Anterior cingulate cortex (tissue), 58 donors: ENCODE measurements at regions not wholly inside any gene's neighbourhood (a gene's known extent, or its start where the extent isn't known, plus 50 kb on each side); places are given as distances from the start of the nearest gene placed in this dataset.
"Not testable (repeated sequence)": the region's sequence is repeated elsewhere in the genome, so short reads cannot be mapped to it uniquely, and the experiment has no call there.

ENCODE experiments used
- DNase-seq, 58 donors: peaks; one replicate each; lab custom pipeline; 2025; lab: John Stamatoyannopoulos, UW

DNA sequence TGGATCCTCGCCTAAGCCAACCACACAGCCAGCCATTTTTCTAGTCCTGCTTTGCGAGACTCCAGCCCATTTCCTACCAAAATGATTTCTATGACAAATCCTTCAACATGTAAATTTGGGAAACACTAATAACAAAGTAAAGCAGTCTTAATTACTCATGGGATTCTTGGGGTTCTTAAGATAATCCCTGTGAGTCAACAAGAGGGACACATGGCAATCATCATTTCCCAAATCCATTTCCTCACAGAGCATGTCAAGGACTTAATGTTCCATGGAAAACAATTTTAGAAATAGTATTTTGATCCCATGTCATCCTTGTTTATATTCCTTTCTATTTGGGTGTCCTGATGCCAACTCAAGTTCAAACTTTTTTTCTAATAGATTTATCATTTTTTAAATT is 322.7 kb upstream of the NOX3 start:
- DNase-seq, result no peak

DNA sequence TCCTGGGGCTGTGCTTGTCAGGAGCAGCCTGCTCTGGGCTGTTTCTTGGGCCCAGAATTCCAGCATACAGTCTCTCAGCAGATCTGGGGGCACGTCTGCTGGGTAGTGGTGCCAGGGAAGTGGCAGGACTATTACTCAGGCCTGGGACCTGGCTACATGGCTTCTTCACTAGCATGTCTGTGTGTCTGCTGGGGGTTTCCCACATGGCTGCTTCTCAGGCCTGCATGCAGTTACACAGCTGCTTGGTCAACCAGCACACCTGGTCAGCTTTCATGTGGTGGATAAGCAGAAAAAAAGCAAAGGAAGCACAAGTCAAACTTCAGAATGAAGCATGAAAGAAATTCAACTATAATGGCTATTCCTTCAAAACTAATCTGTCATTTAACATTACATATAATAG is 316.2 kb upstream of the NOX3 start:
- no peak for DNase-seq

DNA sequence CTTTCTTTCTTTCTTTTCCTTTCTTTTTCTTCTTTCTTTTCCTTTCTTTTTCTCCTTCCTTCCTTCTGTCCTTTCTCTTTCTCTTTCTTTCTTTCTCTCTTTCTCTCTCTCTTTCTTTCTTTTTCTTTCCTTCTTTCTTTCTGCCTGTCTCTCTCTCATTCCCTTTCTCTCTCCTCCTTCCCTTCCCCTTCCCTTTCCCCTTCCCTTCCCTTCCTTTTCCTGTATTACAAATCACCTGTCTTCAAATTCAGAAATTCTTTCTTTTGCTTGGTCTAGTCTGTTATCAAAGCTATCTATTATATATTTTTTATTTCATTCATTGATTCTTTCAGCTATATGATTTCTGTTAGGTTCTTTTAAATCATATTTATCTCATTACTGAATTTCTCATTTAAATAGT is 315.2 kb upstream of the NOX3 start:
- no peak for DNase-seq

DNA sequence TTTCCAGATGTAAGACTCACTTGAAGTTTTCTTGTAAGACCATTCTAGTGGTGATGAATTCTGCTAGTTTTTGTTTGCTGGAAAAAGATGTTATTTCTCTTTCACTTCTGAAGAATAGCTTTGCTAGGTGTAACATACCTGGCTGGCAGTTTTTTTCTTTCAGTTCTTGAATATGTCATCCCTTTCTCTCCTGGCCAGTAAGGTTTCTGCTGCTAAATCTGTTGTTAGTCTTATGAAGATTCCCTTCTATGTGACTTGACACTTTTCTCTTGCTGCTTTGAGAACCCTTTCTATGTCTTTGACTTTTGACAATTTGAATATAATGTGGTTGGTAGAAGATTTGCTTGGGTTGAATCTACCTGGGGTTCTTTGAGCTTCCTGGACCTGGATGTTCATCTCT is 314.7 kb upstream of the NOX3 start:
- no peak for DNase-seq

DNA sequence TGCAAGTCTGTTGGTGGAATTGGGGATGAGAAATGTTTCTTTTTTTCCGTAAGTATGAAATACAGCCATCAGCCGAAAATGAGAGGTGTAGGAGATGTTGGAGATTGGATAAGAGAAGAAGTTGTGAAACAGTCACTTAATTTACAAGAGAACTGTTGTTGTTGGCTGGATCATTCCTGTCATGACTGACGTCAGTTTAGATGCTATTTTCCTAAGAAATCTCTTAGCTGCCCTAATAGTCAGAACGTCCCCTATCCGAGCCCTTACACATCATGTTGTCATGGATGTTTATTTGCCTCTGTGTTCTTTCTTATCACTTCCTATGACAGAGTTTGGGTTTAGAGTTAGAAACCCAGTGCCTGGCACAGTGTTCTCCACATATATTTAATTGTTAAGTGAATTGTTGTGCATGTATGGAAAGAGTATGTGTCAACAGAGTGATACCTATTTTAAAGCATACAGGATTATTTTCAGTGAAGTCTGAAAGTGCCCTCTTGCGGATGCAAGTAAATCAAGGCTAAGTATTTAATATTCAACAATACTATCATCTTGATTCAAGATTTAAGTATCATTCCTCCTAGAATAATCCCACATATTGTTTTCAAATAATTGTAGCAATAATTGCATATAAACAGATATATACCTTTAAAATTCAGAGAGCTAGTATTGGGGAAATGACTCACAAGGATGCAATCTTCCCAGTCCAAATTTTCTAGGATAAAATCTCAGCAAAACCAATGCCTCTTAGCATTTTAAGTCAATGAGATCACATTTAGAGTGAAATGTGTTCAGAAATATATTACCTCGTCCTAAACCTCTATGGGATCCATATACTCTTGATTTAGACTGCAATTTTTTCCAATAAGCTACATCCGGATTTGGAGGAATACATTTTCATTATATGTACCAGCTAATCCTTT is 309.9 kb upstream of the NOX3 start:
- DNase-seq, result no peak

DNA sequence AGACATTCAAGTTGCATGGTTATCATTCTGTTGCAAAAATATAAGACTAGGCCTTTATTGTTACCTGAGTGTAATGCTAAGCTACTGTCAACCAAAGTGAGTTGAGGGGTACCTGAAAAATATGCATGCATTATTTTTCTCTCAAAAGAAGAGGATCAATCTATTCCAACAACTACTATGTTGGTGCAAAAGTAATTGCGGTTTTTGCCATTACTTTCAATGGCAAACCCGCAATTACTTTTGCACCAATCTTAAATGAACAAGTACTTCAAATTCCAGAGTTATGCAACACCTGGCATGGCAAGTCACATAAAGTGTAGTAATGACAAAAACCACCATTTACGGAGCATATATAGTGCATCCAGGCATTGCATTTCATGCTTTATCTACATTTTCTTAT is 307.0 kb upstream of the NOX3 start:
- no peak for DNase-seq

DNA sequence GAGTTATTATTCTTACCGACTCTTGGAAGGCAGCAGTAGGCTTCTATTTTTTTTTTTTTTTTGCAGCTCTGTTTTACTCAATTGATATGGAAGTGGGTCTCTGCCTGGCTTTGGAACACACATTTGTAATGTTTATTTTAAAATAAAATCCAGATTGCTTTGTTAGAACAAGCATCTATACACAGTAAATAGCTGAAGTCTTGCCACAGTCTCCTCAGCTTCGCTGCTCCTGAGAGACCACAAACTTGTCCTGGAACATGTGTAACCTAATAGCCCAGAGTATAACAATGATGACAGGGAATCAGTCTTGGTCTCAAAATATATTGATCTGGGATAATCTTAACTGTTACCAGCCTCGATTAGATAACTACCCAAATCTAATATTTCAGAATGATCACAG is 299.8 kb upstream of the NOX3 start:
- no peak for DNase-seq

DNA sequence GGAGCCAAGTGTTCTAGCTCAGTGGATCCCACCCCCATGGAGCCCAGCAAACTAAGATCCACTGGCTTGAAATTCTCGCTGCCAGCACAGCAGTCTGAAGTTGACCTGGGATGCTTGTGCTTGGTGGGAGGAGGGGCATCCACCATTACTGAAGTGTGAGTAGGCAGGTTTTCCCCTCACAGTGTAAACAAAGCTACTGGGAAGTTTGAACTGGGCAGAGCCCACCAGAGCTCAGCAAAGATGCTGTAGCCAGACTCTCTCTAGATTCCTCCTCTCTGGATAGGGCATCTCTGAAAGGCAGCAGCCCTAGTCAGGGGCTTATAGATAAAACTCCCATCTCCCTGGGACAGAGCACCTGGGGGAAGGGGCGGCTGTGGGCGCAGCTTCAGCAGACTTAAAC is 293.1 kb upstream of the NOX3 start:
- DNase-seq, result not testable (repeated sequence)

DNA sequence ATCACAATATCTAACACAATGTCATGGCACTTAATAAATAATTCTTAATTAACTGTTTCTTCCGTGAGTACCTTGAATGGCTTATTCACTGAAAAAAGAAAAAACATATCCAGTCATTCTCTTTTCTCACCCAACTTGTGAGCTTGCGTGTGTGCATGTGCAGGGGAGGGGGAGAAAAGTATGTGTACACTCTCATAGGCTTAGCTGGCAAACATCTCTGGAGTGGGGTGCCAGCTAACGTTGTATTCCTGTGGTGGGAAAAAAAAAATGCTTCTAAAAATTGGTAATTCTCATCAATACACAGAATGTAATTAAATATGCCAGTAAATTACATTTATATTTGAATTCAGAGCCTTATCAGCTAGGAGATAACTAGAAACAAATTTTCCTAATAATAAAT is 291.9 kb upstream of the NOX3 start:
- no peak for DNase-seq

DNA sequence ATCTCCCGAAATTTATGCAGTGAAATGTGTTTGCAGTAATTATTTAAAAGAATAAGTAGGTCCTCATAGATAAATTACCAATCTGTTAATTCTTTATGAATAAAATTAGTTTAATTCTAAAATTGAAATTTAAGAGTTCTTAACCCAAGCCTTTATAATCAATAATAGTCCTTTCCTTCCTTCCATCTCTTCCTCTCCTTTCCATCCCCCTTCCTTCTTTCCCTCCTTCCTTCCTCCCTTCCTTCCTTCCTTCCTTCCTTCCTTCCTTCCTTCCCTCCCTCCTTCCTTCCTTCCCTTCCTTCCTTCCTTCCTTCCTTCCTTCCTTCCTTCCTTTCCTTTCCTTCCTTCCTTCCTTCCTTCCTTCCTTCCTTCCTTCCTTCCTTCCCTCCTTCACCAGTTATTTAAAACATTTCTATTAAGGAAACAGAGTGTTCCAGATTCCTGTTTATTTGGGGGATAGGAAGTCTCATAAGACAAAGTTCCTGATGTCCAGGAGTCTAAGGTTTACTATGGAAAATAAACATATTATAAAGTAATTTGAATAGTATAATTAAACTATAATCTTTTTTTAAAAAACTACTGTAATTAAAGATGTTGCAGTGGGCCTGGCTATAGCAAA is 285.3 kb upstream of the NOX3 start:
- no peak for DNase-seq

DNA sequence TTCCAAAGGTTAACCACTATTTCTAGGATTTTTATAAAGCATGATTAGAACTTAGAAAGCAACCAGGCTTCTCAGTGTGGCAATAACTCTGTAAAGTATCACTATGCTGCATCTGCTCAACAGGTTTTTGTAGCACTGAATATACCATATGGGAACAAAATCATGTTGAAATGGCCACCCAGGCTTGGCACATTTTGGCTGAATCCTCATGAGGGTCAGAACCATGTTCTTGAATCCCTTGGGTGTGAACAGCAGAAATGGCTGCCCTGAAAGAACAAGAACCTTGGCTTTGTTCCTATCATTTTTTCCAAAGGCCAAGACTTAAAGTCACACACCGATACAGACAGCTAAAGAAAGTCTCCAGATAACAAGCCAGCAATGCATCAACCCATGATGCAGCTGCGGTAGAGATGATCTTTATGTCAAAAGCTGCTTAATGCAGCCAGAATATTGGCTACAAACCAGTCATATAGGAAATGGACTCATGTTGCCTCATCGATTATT is 283.0 kb upstream of the NOX3 start:
- no peak for DNase-seq

DNA sequence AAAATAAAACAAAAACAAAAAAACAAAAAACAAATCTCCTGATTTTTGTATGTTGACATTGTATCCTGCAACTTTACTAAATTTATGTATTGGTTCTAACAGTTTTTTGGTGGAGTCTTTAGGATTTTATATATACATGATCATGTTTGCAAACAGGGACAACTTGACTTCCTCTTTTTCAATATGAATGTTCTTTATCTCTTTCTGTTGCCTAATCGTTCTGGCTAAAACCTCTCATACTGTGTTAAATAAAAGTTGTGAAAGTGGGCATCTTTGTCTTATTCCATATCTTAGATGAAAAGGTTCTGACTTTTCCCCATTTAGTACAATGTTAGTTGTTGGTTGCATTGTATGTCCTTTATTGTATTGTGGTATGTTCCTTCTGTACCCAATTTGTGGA is 261.7 kb upstream of the NOX3 start:
- no peak for DNase-seq

DNA sequence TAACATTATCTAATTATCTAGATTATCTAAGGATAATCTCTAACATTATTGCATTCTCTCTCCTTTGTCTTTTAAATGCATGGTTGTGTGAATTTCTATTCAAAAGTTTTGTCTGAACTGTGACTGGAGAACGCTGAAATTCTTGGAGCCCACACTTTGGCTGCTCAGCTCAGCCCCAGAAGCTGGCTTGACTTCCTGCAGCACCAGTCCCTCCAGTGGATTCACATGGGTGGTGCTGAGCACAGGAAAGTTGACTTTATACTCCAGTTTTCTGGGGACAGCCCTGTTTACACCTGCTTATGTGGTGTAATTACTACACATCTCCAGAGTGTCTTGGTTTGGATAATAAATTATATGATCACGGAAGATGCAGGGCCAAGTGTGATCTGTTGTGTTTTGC is 255.1 kb upstream of the NOX3 start:
- DNase-seq, result no peak

DNA sequence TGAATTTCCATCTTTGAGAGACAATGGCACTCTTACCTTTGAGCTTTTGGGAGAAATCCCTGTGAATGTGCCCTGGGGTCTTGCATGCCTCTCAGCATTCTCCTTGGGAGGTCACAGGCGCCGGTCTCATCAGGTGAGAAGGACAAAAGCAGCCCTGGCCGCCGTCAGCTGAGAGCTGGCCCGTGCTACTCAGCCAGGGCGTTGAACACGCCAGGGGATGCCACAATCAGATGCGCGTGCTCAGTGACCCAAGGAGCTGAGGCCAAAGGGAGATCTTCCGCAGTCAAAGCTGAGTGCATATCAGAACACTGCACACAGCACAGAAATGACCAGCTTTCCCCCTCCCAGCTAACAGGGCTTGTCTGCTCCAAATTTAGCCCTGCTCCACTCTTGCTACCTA is 253.6 kb upstream of the NOX3 start:
- DNase-seq, result no peak

DNA sequence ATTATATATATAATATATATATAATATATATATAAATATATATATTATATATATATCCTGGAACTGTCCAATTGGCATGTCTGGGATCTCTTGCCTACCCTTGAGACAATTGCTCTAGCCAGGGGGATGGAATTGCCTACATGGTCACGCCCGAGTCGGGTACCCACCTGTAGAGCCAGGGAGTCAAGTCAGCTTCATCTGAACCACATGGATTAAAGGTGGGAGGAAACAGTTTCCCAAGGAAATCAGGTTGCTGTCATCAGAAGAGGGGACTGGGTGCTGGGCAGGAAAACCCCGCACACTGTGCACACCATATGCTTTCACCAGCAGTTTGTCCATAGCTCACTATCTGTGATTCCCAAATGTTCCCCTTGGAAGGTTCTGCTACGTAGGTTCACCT is 252.5 kb upstream of the NOX3 start:
- DNase-seq, result no peak

DNA sequence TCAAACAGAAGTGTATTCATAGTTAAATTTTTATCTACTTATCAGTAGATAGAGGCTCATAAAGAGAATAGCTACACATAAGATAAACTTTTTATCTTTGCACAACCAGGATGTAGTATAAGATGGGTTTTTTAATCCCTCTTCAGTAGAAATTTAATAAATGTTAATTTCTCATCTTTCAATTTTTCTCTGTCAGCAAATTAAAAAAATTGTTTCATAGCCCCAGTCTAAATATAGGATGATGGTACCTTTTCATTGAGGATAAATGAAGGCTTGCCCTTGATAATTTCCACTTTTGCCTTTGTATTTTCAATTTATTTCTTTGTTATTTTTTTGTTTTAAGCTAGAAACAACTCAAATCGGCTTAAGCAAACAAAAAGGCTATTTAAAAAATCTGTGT is 251.2 kb upstream of the NOX3 start:
- no peak for DNase-seq

DNA sequence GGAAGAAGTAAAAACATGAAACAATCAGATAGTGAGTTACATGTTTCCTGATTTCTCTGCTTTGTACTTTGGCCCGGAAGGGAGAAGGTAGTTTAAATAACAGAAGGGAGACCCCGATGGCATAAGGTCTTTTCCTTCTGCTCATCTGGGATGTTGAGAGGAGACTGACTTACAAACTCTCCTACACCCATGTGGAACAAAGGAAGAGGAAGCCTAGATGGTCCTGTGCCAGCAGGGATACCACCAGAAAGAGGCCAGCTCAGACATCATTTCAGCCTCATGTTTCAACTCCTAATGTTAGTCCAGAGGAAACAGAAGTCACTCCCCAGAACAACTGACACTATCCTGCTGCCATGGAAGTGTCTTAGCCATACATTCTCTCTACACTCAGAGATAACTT is 250.7 kb upstream of the NOX3 start:
- no peak for DNase-seq

DNA sequence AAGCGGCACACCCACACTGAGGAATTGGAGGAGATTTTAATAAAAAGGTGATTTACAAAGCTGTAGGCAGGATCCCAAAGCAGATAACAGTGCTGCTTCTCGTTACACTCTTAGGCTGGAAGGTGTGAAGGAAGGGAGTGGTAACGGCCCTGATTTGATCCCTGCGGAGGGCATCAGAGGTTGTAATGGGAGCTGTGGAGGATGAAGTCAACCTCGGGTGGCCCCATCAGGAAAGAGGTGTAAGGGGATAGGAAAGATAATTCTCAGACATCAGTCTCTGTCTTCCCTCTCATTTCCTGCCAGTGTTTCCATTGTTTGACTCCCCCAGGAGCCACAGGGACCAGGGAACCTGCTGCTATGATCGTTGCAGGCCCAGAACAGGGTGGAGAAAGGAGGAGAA is 245.7 kb upstream of the NOX3 start:
- DNase-seq, result no peak

DNA sequence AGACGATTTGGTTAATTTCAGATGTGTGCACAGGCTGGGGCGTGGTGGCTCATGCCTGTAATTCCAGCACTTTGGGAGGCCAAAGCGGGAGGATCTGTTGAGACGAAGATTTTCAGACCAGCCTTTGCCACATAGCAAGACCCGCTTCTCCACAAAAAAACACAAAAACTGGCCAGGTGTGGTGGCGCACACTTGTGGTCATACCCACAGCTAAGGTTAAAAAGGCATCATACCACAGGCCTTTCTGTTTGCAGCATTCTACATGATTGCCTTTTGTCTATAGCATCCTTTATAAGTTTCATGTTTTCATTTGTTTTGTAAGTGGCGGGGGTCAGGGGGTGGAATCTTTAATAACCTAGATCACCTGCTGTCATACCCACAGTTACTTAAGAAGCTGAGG is 239.9 kb upstream of the NOX3 start:
- no peak for DNase-seq

DNA sequence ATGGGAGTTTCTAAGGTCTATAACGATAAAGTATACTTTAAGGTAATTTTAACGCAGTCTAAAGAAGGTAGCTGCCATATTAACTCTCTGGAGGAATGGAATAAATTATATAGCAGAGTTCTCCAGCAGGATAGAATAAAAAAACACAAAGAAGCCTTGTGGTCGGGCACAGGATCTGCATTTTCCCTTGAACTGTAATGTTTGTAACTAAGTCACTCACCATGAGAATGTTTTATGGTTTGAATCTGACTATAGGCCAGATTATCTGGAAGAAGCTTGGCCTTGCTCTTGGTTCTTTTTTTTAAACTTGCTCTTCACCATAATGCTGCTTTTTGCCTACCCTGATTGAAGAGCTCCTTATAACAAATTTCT is 238.8 kb upstream of the NOX3 start:
- DNase-seq, result no peak

DNA sequence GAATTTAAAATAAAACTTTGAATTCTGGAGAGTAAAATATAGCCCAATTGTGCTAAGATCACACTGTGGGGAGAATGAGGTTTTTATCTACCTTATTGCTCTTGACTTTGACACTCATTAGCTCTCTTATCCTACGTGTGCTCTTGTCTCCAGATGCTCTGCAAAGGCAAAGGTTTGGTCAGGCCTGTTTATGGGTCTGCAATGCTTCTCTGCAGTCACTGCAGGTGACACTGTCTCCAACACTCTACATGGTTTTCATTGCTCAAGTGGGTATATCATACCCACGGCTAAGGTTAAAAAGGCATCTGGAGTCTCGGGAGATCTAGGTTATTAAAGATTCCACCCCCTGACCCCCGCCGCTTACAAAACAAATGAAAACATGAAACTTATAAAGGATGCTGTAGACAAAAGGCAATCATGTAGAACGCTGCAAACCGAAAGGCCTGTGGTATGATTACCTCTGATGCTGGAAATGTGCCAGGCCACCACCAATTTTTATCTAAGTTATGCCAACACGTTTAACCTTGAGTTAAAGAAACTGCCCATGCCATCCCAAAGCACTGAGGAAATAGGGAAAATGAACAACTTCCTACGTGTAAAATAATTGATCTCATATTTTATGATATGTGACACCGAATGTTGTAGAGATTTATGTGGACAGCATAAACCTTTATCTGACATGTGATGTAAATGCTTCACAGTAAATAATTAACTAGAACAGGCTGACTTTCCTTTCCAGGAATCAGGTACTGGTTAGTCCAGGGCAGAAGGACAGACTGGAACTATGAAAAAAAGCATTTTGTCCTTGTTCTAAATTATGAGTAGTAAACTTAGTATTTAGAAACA is 238.2 kb upstream of the NOX3 start:
- no peak for DNase-seq
